Lower leg skin (tissue), 4 donors: ENCODE measurements at regions not wholly inside any gene's neighbourhood (a gene's known extent, or its start where the extent isn't known, plus 50 kb on each side); places are given as distances from the start of the nearest gene placed in this dataset.
"Not testable (repeated sequence)": the region's sequence is repeated elsewhere in the genome, so short reads cannot be mapped to it uniquely, and the experiment has no call there.

Experiments used
- DNase-seq, 2 donors: peaks; one replicate each; pipeline ENCODE4 v3.0.0-alpha.2; 2019; ENCODE audit warnings: low spot score in 2 of 2
- H3K4me3 ChIP-seq: fragments of 200-600 bp; sonication (generic); 2 replicates; pipeline ENCODE4 v1.5.1; 2017; ENCODE audit warnings: mild to moderate bottlenecking, low read depth; ENCODE audit not compliant: poor library complexity, severe bottlenecking
- POLR2A ChIP-seq, 2 donors: fragments of 450-650 bp; IDR thresholded peaks; one replicate each; pipeline ENCODE4 v1.6.1; 2016 to 2017; ENCODE audit warnings: antibody characterized with exemption in 2 of 2, mild to moderate bottlenecking in 1 of 2, moderate library complexity in 1 of 2
- WGBS, 2 donors: methylation state at CpG; one replicate each; pipeline ENCODE4 v1.1.5; 2018; 5-methylcytosine and 5-hydroxymethylcytosine counted together
- intact Hi-C: fragments of 100-400 bp; cut with DNase I; formaldehyde crosslinking; loops from one replicate; pipeline ENCODE4 v1.15.0; 2023; ENCODE audit warnings: low total_unique reads
- TF ChIP-seq, protein P1 (sequence below), 3 donors: fragments of 450-650 bp; IDR thresholded peaks; one replicate each; pipeline ENCODE4 v1.5.1; 2016; ENCODE audit warnings: antibody characterized with exemption in 3 of 3, mild to moderate bottlenecking in 3 of 3, moderate library complexity in 2 of 3

DNA sequence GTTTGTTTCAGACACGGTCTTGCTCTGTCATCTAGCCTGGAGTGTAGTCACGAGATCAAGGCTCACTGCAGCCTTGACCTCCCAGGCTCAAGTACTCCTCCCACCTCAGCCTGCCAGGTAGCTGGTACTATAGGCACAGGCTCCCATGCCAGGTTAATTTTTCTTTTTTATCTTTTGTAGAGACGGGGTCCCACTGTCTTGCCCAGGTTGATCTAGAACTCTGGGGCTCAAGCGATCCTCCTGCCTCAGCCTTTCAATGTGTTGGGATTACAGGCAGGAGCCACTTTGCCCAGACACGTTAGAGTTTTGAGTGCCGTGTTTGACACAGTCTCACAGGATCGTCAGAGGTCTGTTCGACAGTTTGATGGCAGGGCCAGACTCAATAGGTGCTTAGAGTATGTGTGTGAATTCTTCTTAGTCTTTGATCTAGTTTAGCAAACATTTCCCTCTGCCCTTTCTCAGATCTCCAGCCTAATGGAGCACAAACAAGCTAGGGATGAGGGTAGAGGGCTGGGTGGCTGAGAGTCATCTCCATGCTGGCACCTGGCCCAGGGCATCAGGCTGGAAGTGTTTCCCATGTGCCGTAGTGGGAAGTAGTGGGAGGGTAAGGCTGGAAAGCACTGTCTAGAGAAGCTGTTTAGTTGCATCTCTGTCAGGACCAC is 66.1 kb upstream of the DLG1 start:
- WGBS, 2 donors, result 47 to 56% methylated on average over 9 of the region's 9 CpGs
- TF ChIP-seq, protein P1, sequence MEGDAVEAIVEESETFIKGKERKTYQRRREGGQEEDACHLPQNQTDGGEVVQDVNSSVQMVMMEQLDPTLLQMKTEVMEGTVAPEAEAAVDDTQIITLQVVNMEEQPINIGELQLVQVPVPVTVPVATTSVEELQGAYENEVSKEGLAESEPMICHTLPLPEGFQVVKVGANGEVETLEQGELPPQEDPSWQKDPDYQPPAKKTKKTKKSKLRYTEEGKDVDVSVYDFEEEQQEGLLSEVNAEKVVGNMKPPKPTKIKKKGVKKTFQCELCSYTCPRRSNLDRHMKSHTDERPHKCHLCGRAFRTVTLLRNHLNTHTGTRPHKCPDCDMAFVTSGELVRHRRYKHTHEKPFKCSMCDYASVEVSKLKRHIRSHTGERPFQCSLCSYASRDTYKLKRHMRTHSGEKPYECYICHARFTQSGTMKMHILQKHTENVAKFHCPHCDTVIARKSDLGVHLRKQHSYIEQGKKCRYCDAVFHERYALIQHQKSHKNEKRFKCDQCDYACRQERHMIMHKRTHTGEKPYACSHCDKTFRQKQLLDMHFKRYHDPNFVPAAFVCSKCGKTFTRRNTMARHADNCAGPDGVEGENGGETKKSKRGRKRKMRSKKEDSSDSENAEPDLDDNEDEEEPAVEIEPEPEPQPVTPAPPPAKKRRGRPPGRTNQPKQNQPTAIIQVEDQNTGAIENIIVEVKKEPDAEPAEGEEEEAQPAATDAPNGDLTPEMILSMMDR (IDR thresholded peaks at IDR 0.05), result no peak
- TF ChIP-seq POLR2A (IDR thresholded peaks at IDR 0.05), result no peak
- DNase-seq, result peak in 1 of 2 donors; percentile 59
- intact Hi-C loops, result no loop called here
- no peak overlapping the region for H3K4me3 ChIP-seq

DNA sequence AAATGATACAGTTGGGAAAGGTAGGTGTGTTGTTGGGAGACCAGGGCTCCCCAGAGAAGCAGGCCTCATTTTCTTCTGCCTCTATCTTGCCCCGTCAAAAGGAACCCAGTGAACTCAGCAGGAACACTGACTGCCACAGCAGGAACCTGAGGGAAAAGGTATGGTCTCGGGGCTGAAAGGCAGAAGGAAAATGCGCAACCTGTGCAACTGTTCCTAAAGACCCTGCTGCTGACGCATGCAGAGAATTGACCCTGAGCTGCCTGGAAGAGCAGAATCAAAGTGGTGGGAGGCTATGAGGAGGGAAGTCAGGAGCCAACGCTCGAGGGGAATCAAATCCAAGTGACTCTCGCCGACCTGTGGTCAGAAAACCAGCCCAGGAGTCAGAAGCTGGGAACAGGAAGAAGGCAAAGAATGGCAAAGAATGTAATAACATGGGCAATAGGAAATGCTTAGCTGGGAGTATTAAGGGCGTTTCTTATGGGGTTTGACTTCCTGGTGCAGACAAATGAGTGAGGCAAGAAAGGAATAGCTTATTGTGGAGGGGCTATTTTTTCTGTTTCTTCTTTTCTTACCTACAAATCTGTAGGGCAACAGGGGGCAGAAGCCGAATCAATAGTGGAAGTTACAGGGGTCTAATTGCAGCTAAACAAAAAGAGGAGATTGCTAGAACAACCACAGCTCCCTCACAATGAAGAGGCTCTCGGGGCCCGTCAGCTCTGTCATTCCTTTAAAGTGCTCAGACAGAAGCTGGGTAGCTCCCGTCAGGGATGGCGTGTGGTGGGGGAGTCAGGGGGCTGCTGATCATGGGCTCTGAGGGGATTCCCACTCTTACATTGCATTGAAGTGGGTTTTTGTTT is 65.4 kb upstream of the DLG1 start:
- 87% methylated on average over 14 of the region's 14 CpGs for WGBS, 2 donors
- no peak overlapping the region for H3K4me3 ChIP-seq
- intact Hi-C loops, result no loop called here
- DNase-seq, result peak in 1 of 2 donors; percentile 26
- TF ChIP-seq, protein P1 (IDR thresholded peaks at IDR 0.05), result no peak
- TF ChIP-seq POLR2A (IDR thresholded peaks at IDR 0.05), result no peak

DNA sequence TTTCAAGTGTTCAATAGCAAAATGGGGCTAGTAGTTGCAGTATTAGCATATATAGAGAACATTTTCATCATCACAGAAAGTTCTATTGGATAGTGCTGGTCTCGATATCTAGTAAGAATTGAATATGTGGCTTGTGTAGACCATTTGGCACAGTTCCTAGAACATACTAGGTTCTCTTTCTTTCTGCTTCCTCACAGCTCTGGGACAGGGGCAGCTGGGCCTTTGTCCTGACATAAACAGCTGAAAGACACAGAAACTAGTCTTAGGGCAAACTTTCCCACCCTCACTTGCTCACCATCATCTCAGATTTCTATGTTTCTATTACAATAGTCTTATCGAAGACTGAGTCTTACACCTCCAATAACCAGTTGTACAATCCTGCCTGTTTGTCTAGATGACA is 63.7 kb upstream of the DLG1 start:
- intact Hi-C loops, result no loop called here
- no peak overlapping the region for H3K4me3 ChIP-seq
- 83 to 85% methylated on average over 2 of the region's 2 CpGs for WGBS, 2 donors
- TF ChIP-seq POLR2A (IDR thresholded peaks at IDR 0.05), result no peak
- TF ChIP-seq, protein P1 (IDR thresholded peaks at IDR 0.05), result no peak
- DNase-seq, result no peak

DNA sequence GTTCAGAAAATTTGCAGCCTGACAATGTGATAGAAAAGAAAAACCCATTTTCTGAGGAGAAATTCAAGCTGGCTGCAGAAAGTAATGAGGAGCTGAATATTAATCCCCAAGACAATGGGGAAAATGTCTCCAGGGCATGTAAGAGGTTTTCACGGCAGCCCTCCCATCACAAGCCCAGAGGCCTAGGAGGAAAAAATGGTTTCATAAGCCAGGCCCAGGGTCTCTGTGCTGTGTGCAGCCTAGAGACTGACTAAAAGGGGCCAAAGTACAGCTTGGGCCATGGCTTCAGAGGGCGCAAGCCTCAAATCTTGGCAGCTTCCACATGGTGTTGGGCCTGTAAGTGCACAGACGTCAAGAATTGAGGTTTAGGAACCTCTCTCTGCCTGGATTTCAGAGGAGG is 61.7 kb upstream of the DLG1 start:
- DNase-seq, H3K4me3 ChIP-seq, intact Hi-C loops: not testable (repeated sequence)
- 93 to 97% methylated on average over 3 of the region's 3 CpGs for whole genome bisulfite sequencing, 2 donors

DNA sequence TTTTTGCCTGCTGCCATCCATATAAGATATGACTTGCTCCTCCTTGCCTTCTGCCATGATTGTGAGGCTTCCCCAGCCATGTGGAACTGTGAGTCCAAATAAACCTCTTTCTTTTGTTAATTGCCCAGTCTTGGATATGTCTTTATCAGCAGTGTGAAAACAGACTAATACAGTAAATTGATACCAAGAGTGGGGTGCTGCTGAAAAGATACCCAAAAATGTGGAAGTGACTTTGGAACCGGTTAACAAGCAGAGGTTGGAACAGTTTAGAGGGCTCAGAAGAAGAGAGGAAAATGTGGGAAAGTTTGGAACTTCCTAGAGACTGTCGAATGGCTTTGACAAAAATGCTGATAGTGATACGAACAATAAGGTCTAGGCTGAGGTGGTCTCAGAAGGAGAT is 61.1 kb upstream of the DLG1 start:
- H3K4me3 ChIP-seq, intact Hi-C loops, DNase-seq: not testable (repeated sequence)
- WGBS, 2 donors, result 96 to 98% methylated on average over 3 of the region's 3 CpGs

DNA sequence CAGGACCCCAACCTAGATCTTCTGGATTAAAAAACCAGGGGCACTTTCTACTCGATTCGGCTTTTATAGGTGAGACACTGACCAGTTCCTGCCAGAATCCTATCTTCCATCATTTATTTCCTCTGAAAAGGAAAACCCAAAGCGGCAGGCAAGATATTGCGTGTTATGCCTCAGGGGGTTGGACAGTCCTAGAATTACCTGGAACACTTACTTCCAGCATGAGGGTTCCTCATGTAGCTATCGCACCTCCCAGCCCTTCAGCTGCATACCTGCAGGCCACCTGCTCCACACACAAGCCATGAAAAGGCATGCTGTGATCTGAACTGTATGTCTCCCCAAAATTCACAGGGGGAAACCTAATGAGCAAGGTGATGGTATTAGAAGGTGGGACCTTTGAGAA is 58.3 kb upstream of the DLG1 start:
- no peak for DNase-seq
- 68 to 78% methylated on average over 5 of the region's 5 CpGs for WGBS, 2 donors
- intact Hi-C loops, result no loop called here
- H3K4me3 ChIP-seq, result no peak overlapping the region
- no peak for TF ChIP-seq POLR2A (IDR thresholded peaks at IDR 0.05)
- TF ChIP-seq, protein P1 (IDR thresholded peaks at IDR 0.05), result no peak
